Panc1 (cell line): ENCODE measurements at regions not wholly inside any gene's neighbourhood (a gene's known extent, or its start where the extent isn't known, plus 50 kb on each side); places are given as distances from the start of the nearest gene placed in this dataset.

Experiments
- ATAC-seq: fragments of 200-7000 bp; cut with Tn5 transposase; 2 replicates; pipeline ENCODE4 v1.9.1; 2020; ENCODE audit warnings: mild to moderate bottlenecking, moderate library complexity
- BruUV-seq: library from RNA; stranded (reverse); fragments of 400-500 nt; replicated peaks from 2 replicates; lab custom pipeline; 2021; lab: Mats Ljungman, UMichigan
- CTCF ChIA-PET: fragments of 300-600 bp; sonication (Branson Sonifier 250); formaldehyde crosslinking; loops from one replicate; lab custom pipeline; 2022; ENCODE audit warnings: antibody characterized with exemption; lab: Charles Lee
- POLR2A ChIA-PET: fragments of 300-600 bp; sonication (Branson Sonifier 250); formaldehyde crosslinking; loops from one replicate; lab custom pipeline; 2022; ENCODE audit warnings: antibody characterized with exemption; lab: Charles Lee
- DNase-seq: peaks from one replicate; pipeline ENCODE4 v3.0.0-alpha.2; 2010; ENCODE audit warnings: low read depth, low spot score
- H3K27ac ChIP-seq: 2 replicates; pipeline ENCODE4 v1.5.1; 2011; ENCODE audit warnings: mild to moderate bottlenecking, low read length, inconsistent platforms
- H3K27me3 ChIP-seq: fragments of 200-500 bp; sonication (Bioruptor generic); 2 replicates; pipeline ENCODE4 v1.6.0; 2014; ENCODE audit warnings: low read length, inconsistent platforms; ENCODE audit not compliant: control insufficient read depth, insufficient read depth
- H3K36me3 ChIP-seq: fragments of 200-500 bp; sonication (Bioruptor generic); 2 replicates; pipeline ENCODE4 v1.5.1; 2014; ENCODE audit warnings: inconsistent platforms, mild to moderate bottlenecking, low read length, moderate library complexity; ENCODE audit not compliant: control insufficient read depth, insufficient read depth
- H3K4me1 ChIP-seq: 2 replicates; pipeline ENCODE4 v1.5.1; 2011; ENCODE audit warnings: inconsistent platforms, mild to moderate bottlenecking, low read length, moderate library complexity; ENCODE audit not compliant: control insufficient read depth, insufficient read depth
- H3K4me3 ChIP-seq, 2 experiments: 2 replicates each; pipeline ENCODE4 v1.5.1; 2011 to 2012; ENCODE audit warnings: low read depth in 2 of 2, low read length in 2 of 2, mild to moderate bottlenecking in 2 of 2, inconsistent platforms in 1 of 2, moderate library complexity in 1 of 2
- H3K9me3 ChIP-seq: fragments of 200-500 bp; sonication (Bioruptor generic); 2 replicates; pipeline ENCODE4 v1.5.1; 2014; ENCODE audit warnings: low read depth, mild to moderate bottlenecking, inconsistent platforms, low read length, moderate library complexity; ENCODE audit not compliant: control insufficient read depth, insufficient read depth
- CTCF ChIP-seq: fragments of 450-650 bp; IDR thresholded peaks from 2 replicates; pipeline ENCODE4 v1.5.1; 2017; ENCODE audit warnings: mild to moderate bottlenecking
- POLR2AphosphoS5 ChIP-seq: IDR thresholded peaks from 2 replicates; pipeline ENCODE4 v1.6.1; 2012; ENCODE audit warnings: mild to moderate bottlenecking, low read depth, low read length, moderate library complexity
- SIN3A ChIP-seq: IDR thresholded peaks from 2 replicates; pipeline ENCODE4 v1.6.1; 2012; ENCODE audit warnings: low read depth, mild to moderate bottlenecking, low read length, moderate library complexity, borderline replicate concordance; ENCODE audit not compliant: insufficient read depth
- TCF7L2 ChIP-seq: IDR thresholded peaks from 2 replicates; pipeline ENCODE4 v1.6.1; 2011; ENCODE audit warnings: mild to moderate bottlenecking, low read depth, low read length, inconsistent platforms
- in situ Hi-C: cut with HindIII; loops from 2 replicates; pipeline ENCODE4 v1.10.0; 2016; ENCODE audit warnings: low sequenced_read_pairs, low pct_unique_long_range_greater_than_20kb
- intact Hi-C: fragments of 100-400 bp; cut with micrococcal nuclease; formaldehyde crosslinking; loops from one replicate; pipeline ENCODE4 v1.10.0; 2022; ENCODE audit not compliant: unreplicated experiment
- TF ChIP-seq, protein P1 (sequence below), 2 experiments: IDR thresholded peaks; 2 replicates each; pipeline ENCODE4 v1.6.1; 2011 to 2012; ENCODE audit warnings: low read depth in 2 of 2, control low read depth in 1 of 2, low read length in 1 of 2, mild to moderate bottlenecking in 1 of 2, moderate library complexity in 1 of 2; ENCODE audit not compliant: insufficient read depth in 1 of 2

DNA sequence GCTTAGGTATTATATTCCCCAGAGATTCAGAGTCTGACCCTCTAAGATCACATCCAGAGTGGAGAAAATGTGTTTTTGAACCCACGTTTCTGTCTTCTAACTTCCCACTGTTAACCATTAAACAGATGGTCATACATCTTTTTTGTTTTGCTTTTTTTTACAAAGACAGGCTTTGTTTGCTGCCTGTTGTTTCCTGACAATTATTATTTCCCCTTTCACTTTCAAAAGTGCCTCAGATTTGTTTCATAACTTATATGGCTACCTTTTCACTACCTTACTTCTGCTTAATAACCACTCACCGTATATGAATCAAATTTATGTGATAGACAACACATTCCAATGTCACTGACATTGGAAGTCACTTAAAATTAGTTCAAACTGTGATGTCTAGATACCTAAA, 142.2 kb downstream of the HS3ST1 start:
- Histone ChIP-seq H3K27me3 (no peaks in the 10 kb centered on the region), H3K27ac (no peak overlapping the region), H3K9me3 (no peaks in the 10 kb centered on the region), H3K4me3 (no peak overlapping the region), H3K4me1 (no peaks in the 10 kb centered on the region), H3K36me3 (no peaks in the 10 kb centered on the region)
- intact Hi-C loops: no loop called here
- ATAC-seq: no peak
- no peak for DNase-seq
- in situ Hi-C loops: no loop called here
- BruUV-seq: no TSS peak
- ChIA-PET CTCF (no interaction called here), POLR2A (no interaction called here)
- TF ChIP-seq TCF7L2 (no peak), POLR2AphosphoS5 (no peak), SIN3A (no peak)
- TF ChIP-seq, protein P1, sequence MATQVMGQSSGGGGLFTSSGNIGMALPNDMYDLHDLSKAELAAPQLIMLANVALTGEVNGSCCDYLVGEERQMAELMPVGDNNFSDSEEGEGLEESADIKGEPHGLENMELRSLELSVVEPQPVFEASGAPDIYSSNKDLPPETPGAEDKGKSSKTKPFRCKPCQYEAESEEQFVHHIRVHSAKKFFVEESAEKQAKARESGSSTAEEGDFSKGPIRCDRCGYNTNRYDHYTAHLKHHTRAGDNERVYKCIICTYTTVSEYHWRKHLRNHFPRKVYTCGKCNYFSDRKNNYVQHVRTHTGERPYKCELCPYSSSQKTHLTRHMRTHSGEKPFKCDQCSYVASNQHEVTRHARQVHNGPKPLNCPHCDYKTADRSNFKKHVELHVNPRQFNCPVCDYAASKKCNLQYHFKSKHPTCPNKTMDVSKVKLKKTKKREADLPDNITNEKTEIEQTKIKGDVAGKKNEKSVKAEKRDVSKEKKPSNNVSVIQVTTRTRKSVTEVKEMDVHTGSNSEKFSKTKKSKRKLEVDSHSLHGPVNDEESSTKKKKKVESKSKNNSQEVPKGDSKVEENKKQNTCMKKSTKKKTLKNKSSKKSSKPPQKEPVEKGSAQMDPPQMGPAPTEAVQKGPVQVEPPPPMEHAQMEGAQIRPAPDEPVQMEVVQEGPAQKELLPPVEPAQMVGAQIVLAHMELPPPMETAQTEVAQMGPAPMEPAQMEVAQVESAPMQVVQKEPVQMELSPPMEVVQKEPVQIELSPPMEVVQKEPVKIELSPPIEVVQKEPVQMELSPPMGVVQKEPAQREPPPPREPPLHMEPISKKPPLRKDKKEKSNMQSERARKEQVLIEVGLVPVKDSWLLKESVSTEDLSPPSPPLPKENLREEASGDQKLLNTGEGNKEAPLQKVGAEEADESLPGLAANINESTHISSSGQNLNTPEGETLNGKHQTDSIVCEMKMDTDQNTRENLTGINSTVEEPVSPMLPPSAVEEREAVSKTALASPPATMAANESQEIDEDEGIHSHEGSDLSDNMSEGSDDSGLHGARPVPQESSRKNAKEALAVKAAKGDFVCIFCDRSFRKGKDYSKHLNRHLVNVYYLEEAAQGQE (IDR thresholded peaks at IDR 0.05; ENCODE audit: insufficient read depth in 1 of 2, low read depth in 2 of 2, low read length in 1 of 2): no peak

GRCh38 chr4:11281720-11282119, 147.0 kb downstream of the HS3ST1 start:
- POLR2A ChIA-PET: no interaction called here
- no TSS peak for BruUV-seq
- CTCF ChIA-PET: no interaction called here
- Histone ChIP-seq H3K4me3 (no peak overlapping the region), H3K27me3 (no peaks in the 10 kb centered on the region), H3K27ac (no peak overlapping the region), H3K9me3 (no peaks in the 10 kb centered on the region), H3K4me1 (no peaks in the 10 kb centered on the region), H3K36me3 (no peaks in the 10 kb centered on the region)
- no peak for ATAC-seq
- TF ChIP-seq POLR2AphosphoS5 (no peak), TCF7L2 (no peak), SIN3A (no peak), CTCF (no peak)
- TF ChIP-seq, protein P1 (IDR thresholded peaks at IDR 0.05; ENCODE audit: insufficient read depth in 1 of 2, low read depth in 2 of 2, low read length in 1 of 2): no peak
- in situ Hi-C loops (no loop called here), intact Hi-C loops (no loop called here)
- no peak for DNase-seq
